Activated CD4-positive, alpha-beta T cell treated with anti-CD3 and anti-CD28 coated beads, Interleukin-2, amount 50 U/mL, for 16 hours (primary cell): ENCODE measurements at regions not wholly inside any gene's neighbourhood (a gene's known extent, or its start where the extent isn't known, plus 50 kb on each side); places are given as distances from the start of the nearest gene placed in this dataset.

Source experiments
- DNase-seq: peaks from one replicate; pipeline ENCODE4 v3.0.0-alpha.2; 2020

- DNase-seq: no peak
These were observed 141.9 kb upstream of the SLC7A14 start for GRCh38 chr3:170727754-170728153.

GRCh38 chr3:170726976-170727661 is 141.2 kb upstream of the SLC7A14 start:
- DNase-seq: no peak

- DNase-seq: no peak
These were observed 139.4 kb upstream of the SLC7A14 start for GRCh38 chr3:170725285-170725731.

GRCh38 chr3:170724599-170725280 is 138.9 kb upstream of the SLC7A14 start:
- DNase-seq: no peak

- DNase-seq: no peak
These were observed 137.4 kb upstream of the SLC7A14 start for GRCh38 chr3:170723241-170723640.

- DNase-seq: no peak
These were observed 135.7 kb upstream of the SLC7A14 start for GRCh38 chr3:170721563-170721962.

GRCh38 chr3:170719300-170719699 is 133.4 kb upstream of the SLC7A14 start:
- DNase-seq: no peak

- DNase-seq: no peak
These were observed 133.0 kb upstream of the SLC7A14 start for GRCh38 chr3:170718848-170719247.

- no peak for DNase-seq
These were observed 131.8 kb upstream of the SLC7A14 start for GRCh38 chr3:170717410-170718402.

GRCh38 chr3:170716172-170716805 is 130.4 kb upstream of the SLC7A14 start:
- no peak for DNase-seq

GRCh38 chr3:170714562-170715535 is 129.0 kb upstream of the SLC7A14 start:
- DNase-seq: no peak

- DNase-seq: no peak
These were observed 128.2 kb upstream of the SLC7A14 start for GRCh38 chr3:170714122-170714521.

GRCh38 chr3:170713653-170714052 is 127.8 kb upstream of the SLC7A14 start:
- DNase-seq: no peak

- DNase-seq: no peak
These were observed 126.9 kb upstream of the SLC7A14 start for GRCh38 chr3:170712798-170713197.

GRCh38 chr3:170712336-170712735 is 126.5 kb upstream of the SLC7A14 start:
- DNase-seq: no peak

- DNase-seq: no peak
These were observed 125.9 kb upstream of the SLC7A14 start for GRCh38 chr3:170711786-170712185.

- no peak for DNase-seq
These were observed 123.2 kb upstream of the SLC7A14 start for GRCh38 chr3:170709046-170709445.

- no peak for DNase-seq
These were observed 122.0 kb upstream of the SLC7A14 start for GRCh38 chr3:170707899-170708298.

- no peak for DNase-seq
These were observed 119.3 kb upstream of the SLC7A14 start for GRCh38 chr3:170705131-170705530.

GRCh38 chr3:170703121-170703588 is 117.3 kb upstream of the SLC7A14 start:
- no peak for DNase-seq
